Sciatic nerve (tissue), 2 donors: ENCODE measurements at regions not wholly inside any gene's neighbourhood (a gene's known extent, or its start where the extent isn't known, plus 50 kb on each side); places are given as distances from the start of the nearest gene placed in this dataset.
A peak's percentile ranks its signal among the peaks of the same experiment; 100 is the strongest.
"Not testable (repeated sequence)": the region's sequence is repeated elsewhere in the genome, so short reads cannot be mapped to it uniquely, and the experiment has no call there.

ENCODE experiments used
- ATAC-seq: fragments of 200-7000 bp; cut with Tn5 transposase; one replicate; pipeline ENCODE4 v1.9.1; 2020; ENCODE audit warnings: mild to moderate bottlenecking, moderate library complexity
- DNase-seq: peaks from one replicate; pipeline ENCODE4 v3.0.0-alpha.2; 2020; ENCODE audit warnings: low spot score
- intact Hi-C: fragments of 100-400 bp; cut with DNase I; formaldehyde crosslinking; loops from one replicate; pipeline ENCODE4 v1.14.2; 2022
- donor health status: DM: no; HTN: no; CAD: no.
- donor health status: DM: no; HTN: no; CAD: no.

- DNase-seq, result no peak
- intact Hi-C loops, result no loop called here
- peak; percentile 52 for ATAC-seq
These were observed 192.2 kb downstream of the HSD17B3 start for GRCh38 chr9:96109680-96110351.

DNA sequence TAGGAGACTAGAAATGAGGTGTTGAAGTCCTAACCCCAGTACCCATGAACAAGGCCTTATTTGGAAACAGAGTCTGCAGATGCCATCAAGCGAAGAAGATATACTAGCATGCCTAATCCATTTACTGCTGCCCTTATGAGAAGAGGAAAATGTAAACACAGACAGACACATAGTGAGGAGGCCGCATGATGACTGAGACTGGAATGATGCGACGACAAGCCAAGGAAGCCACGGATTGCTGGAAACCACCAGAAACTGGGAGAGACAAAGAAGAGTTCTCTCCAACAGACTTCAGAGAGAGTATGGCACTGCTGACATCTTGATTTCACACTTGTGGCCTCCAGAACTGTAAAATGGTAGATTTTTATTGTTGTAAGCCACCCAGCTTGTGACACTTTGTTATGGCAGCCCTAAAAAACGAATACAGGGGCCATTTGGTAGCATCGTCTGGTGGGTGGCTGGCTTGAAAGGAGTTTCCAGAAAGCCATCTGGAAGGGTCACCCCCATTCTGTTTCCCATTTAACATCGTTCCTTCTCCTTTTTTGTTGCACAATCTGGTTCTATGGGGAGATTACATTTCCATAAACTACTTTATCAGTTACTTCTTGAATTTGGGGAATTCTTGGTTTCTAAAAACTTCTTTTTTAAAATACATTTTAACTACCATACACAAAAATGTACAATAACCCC, 193.1 kb downstream of the HSD17B3 start:
- ATAC-seq, result no peak
- no peak for DNase-seq
- intact Hi-C loops, result no loop called here

GRCh38 chr9:96107436-96107835, 194.5 kb downstream of the HSD17B3 start:
- ATAC-seq (peak; percentile 40), DNase-seq (no peak)
- intact Hi-C loops, result no loop called here

DNA sequence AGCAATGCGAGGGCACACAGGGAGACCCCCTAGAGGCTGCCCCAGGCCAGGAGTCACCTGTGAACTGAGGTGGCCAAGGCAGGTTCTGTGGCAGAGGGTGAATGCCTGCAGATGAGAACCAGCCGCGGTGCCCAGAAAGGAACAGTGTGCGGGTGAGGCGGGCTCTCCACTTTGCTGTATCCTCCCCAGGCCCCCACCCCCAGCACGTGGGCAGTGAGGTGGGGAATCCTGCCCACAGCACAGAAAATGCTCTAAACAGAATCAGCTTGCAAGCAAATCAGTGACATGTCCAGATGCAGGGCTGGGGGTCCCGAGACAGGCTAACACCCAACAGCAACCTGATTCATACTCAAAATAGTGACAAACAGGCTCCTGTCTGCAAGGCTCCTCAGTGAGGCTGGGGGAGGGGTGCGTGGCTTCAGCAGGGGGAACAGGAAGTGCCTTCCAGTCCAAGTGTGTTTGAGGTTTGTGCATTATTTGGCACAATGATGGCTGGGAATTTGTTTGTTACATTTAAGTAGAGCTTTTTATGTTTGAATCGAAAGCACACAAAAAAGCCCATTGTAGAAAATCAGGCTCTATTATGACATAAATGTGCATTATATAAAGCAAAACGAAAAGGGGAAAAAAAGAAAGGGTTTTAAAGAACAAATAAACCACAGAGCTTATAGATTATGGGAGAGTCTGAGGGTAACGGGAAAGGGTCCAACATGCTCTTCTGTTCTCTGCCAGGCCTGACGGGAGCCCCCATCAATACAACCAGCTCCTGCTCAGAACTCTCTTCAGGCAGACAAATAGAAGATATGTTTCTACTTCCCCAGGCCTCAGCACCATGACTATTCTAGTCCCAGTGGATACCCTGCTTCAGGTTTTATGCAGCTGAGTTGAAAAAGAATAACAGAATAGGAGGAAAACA, 201.3 kb downstream of the HSD17B3 start:
- intact Hi-C loops, result no loop called here
- ATAC-seq (peak; percentile 28), DNase-seq (no peak)

- intact Hi-C loops, DNase-seq, ATAC-seq: not testable (repeated sequence)
These were observed 211.3 kb downstream of the HSD17B3 start for GRCh38 chr9:96090630-96091029.

- ATAC-seq (peak; percentile 66), DNase-seq (no peak)
- intact Hi-C loops, result no loop called here
These were observed 212.4 kb downstream of the HSD17B3 start for GRCh38 chr9:96089452-96090085.

DNA sequence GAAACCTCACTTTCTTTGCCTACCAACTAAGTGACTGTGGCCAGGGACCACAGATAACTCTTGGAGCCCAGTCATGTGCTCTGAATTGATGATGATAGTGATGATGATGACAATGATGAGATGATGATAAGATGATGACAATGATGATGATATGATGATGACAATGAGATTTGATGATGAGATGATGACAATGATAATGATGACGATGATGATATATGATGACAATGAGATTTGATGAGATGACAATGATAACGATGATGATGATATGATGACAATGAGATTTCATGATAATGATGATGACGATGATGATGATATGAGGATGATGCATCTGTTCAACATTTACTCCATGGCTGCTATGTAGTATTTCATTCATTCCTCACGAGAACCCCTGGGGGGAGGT, 213.0 kb downstream of the ERCC6L2 start:
- ATAC-seq, result no peak
- DNase-seq, result no peak
- intact Hi-C loops, result no loop called here

- ATAC-seq (no peak), DNase-seq (no peak)
- intact Hi-C loops, result no loop called here
These were observed 212.3 kb downstream of the ERCC6L2 start for GRCh38 chr9:96087669-96088299.

DNA sequence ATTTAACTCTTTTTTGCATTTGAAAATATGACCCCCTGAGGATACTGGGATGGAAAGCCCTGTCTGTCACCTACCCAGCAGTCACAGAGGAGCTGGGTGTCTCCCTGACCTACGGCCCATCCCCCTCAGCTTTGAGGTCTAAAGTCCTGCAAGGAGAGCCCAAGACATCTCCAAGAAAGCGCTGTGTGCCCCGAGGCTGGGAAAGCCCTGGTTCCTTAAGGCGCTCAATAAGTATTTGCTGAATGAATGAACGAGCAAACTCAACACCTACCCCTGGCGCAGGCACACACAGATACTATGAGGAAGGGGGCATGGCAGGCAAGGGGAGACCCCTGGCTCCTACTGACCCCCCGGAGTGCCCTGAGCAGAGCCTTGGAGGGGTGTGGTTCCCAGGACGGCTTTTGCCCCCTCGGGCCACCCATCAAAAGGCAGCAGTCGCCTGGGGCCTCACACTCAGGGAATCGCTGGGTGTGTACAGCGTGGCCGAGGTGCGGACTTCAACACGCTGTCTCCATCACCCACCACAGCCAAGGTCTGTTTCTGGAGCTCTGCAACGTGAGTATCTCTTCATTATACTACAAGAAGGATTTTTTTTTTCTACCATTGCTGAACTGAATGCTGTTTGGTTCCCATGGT, 211.6 kb downstream of the ERCC6L2 start:
- ATAC-seq, result no peak
- DNase-seq, result no peak
- intact Hi-C loops, result no loop called here

DNA sequence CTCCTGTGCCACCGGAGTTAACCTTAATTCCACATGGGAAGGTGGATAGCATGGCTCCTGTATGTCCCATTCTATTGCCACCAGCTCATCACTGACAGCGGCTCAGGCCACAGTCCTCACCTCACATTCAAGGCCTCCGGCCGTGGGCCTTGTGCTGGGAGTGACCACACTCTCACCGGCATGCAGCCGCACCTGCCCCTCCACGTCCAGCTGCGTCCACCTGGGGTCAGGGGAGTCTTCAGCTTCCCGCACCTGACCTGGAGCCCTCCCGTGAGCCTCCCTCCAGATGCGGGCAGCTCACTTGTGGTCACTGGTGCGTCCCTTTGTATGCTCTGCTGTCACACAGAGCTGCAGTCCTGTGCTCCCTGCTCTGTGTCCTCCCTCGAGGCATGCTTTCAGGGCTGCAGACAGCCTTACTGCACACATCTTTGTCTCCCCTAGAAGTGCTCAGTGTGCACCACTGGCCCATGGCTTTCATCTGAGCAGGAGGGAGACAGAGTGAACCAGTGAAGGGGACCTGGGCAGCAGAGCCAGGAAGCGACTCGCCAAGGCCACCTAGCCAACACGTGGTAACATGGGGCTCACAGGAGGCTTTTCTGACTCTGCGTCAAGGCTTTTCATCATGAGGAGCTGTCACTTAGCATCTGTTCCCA, 210.1 kb downstream of the ERCC6L2 start:
- intact Hi-C loops, result no loop called here
- ATAC-seq (no peak), DNase-seq (no peak)

- intact Hi-C loops, result no loop called here
- DNase-seq (no peak), ATAC-seq (no peak)
These were observed 208.8 kb downstream of the ERCC6L2 start for GRCh38 chr9:96084331-96084734.

DNA sequence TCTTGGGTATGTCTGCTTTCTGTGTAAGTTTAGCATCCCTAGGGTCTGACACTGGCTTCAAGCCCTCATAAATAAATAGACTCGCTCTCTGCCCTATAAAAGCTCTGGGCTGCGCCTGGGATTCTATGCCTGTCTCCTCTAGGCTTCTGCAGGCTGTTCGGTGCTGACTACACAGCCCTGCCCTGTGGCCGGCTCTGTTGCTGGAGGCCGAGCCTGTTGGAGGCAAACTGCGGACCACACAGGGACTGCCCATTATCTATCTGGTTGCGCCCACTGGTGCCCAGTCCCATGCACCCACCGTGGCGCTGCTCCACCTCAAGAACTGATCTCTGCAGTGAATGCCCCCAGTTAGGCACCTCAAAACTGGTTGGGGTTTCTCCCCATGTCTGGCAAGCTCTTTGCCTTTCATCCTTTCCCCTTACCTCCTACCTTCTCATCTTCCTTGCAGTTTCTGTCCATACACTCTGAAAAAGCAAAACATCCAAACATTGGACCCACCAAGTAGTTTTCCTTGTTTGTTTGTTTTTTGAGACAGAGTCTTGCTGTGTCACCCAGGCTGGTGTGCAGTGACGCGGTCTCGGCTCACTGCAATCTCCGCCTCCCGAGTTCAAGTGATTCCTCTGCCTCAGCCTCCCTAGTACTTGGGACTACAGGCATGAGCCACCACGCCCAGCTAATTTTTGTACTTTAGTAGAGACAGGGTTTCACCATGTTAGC, 207.2 kb downstream of the ERCC6L2 start:
- intact Hi-C loops, result no loop called here
- no peak for DNase-seq
- no peak for ATAC-seq

- DNase-seq, result no peak
- intact Hi-C loops, result no loop called here
- no peak for ATAC-seq
These were observed 204.9 kb downstream of the ERCC6L2 start for GRCh38 chr9:96080364-96080763.

GRCh38 chr9:96079779-96080178, 204.3 kb downstream of the ERCC6L2 start:
- no peak for ATAC-seq
- intact Hi-C loops, result no loop called here
- DNase-seq, result no peak

- DNase-seq, result no peak
- peak; percentile 33 for ATAC-seq
- intact Hi-C loops, result no loop called here
These were observed 203.5 kb downstream of the ERCC6L2 start for GRCh38 chr9:96078897-96079490.

DNA sequence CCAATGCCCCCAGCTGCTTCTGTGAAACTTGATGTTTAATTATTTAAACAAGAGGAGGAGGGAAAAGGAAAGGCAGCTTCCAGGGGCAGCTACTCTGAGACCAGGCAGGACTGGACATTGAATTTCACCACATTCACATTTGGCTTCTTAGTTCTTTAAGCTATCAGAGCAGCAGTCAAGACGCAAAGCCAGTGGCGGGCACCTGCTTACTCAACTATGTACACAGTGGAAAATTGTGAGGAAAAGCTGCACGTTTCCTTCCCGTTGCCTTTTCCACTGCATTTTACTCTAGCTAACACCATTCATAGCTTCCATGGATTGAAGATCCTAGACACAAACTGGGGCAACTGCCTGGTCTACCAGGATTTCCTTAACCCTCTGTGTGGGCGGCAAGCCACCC, 200.3 kb downstream of the ERCC6L2 start:
- intact Hi-C loops, result no loop called here
- DNase-seq (no peak), ATAC-seq (no peak)

DNA sequence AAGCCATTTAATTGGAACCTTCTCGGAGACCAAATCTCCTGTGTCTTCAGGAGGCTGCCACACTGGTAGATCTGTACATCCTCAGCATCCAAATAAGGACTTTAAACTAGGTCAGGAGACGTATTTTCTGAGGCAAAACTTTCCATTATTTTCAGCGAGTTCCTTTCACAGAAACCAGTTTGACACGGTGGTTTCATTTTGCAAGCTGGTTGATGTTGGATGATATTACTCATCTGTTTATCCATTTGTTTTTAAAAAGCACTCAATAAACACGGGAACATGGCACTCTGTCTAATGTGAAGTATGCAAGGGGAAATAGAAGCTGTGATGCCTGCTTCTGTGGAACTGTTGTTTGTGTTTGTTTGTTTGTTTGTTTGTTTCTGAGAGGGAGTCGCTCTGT, 199.6 kb downstream of the ERCC6L2 start:
- intact Hi-C loops, result no loop called here
- DNase-seq (no peak), ATAC-seq (no peak)
